ENCODE measurements at regions not wholly inside any gene's neighbourhood (a gene's known extent, or its start where the extent isn't known, plus 50 kb on each side); places are given as distances from the start of the nearest gene placed in this dataset.
"Not testable (repeated sequence)": the region's sequence is repeated elsewhere in the genome, so short reads cannot be mapped to it uniquely, and the experiment has no call there.

DNA sequence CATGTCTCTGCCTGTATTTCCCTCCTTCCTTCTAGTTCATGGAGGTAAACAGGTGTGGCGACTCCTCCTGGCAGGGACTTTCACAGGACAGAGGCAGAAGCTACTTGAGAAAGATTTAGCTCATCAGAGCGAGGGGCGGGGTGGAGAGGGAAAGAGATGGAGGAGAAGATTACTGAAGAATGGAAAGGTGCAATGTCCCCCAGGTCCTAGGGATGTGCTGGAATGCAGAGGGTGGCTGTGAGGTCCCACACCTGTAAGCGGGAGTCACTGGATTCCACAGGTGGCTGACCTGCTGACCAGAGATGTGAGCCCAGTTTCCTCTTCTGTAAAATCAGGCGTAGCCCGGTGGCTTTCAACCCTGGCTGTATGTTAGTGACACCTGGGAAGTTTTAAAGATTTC, 199.2 kb upstream of the SULF2 start:
- TF ChIP-seq, protein P1, sequence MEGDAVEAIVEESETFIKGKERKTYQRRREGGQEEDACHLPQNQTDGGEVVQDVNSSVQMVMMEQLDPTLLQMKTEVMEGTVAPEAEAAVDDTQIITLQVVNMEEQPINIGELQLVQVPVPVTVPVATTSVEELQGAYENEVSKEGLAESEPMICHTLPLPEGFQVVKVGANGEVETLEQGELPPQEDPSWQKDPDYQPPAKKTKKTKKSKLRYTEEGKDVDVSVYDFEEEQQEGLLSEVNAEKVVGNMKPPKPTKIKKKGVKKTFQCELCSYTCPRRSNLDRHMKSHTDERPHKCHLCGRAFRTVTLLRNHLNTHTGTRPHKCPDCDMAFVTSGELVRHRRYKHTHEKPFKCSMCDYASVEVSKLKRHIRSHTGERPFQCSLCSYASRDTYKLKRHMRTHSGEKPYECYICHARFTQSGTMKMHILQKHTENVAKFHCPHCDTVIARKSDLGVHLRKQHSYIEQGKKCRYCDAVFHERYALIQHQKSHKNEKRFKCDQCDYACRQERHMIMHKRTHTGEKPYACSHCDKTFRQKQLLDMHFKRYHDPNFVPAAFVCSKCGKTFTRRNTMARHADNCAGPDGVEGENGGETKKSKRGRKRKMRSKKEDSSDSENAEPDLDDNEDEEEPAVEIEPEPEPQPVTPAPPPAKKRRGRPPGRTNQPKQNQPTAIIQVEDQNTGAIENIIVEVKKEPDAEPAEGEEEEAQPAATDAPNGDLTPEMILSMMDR (IDR thresholded peaks at IDR 0.05; ENCODE audit: low read depth, low read length) = no peak
- no peak overlapping the region for H3K27ac ChIP-seq
- no peaks in the 10 kb centered on the region for H3K9me3 ChIP-seq (ENCODE audit: low read depth)
- no peaks in the 10 kb centered on the region for H3K27me3 ChIP-seq
- no peaks in the 10 kb centered on the region for H3K36me3 ChIP-seq
- DNase-seq (ENCODE audit: low read depth in 1 of 2, low spot score in 1 of 2) = no peak
- peaks cover 3% of the 10 kb centered on the region for H3K4me1 ChIP-seq (ENCODE audit: low read depth)
- H3K4me3 ChIP-seq = no peak overlapping the region

DNA sequence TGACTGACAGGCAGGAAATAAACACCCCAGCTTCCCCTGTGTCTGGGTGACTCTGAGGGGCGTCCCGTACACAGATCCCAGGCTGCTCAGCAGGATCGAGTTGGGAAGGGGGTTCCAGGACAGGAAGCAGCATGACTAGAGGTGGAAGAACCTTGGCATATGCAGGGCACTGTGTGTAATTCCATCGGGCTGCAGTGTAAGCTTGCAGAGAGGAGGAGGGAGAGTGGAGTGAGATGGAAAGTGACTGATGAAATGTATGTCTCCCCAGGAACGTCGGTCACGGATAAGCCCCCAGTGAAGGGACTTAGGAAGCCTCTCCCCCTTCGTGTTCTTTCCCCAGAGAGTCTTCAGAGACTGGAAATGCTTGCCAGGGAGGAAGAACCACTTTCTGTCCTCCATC, 198.4 kb upstream of the SULF2 start:
- not testable (repeated sequence) for H3K4me1 ChIP-seq (ENCODE audit: low read depth); DNase-seq (ENCODE audit: low read depth in 1 of 2, low spot score in 1 of 2); H3K4me3 ChIP-seq; H3K27me3 ChIP-seq; H3K9me3 ChIP-seq (ENCODE audit: low read depth); H3K27ac ChIP-seq; H3K36me3 ChIP-seq

DNA sequence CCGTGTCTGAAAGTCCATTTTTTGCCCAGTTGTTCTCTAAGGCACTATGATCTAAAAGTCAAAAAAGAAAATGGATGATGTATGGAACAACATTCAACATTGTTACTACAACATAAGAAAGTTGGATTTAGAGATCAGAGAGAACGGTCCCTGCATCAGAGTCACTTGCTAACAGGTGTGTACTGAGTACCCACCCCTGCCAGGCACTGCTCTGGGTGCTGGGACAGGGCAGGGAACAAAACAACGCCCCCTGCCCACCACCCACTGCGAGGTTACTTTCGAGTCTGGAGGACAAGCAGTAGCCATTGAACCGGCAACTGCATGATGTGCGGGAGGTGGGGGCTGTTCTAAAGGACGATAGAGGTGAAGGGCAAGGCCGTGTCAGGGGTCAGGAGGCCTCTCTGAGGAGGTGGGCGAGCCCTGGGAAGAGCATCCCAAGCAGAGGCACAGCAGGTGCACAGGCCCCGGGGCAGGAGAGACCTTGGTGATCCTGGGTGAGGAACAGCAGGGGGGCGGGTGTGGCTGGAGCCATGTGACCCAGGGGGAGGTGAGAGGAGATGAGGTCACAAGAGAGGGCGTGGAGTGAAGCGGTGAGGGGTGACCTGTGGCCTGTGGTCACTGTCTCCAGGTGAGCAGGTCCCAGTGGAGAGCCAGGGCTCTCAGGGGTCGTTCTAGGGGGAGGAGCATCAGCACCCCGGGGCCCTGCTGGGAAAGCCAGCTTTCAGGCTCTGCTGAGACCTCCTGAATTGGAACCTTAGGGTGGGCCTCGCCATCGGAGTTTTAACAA, 197.5 kb upstream of the SULF2 start:
- TF ChIP-seq, protein P1 (IDR thresholded peaks at IDR 0.05; ENCODE audit: low read depth, low read length) = no peak
- Histone ChIP-seq H3K4me1 (ENCODE audit: low read depth) (no peaks in the 10 kb centered on the region), H3K27me3 (no peaks in the 10 kb centered on the region), H3K9me3 (ENCODE audit: low read depth) (no peaks in the 10 kb centered on the region), H3K27ac (no peak overlapping the region), H3K4me3 (no peak overlapping the region), H3K36me3 (no peaks in the 10 kb centered on the region)
- DNase-seq (ENCODE audit: low read depth in 1 of 2, low spot score in 1 of 2) = no peak

DNA sequence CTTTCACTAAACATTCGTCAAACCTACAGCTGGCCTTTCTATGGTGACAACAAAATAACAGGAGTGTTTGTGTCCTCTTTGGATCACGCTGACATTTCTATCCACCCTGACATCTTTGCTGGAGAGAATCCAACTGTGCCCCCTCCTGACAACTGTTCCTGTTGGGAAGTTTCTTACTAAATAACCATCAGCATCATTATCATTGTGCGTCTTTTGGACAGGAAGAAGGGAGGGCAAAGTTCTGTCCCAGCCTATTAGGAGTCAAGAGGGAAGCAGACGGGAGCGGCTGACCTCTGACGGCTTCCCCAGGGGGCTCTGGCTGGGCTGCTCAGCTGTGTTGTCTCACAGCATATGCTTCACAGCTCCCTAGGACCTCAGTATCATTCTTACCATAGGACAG, 195.9 kb upstream of the SULF2 start:
- no peaks in the 10 kb centered on the region for H3K9me3 ChIP-seq (ENCODE audit: low read depth)
- no peaks in the 10 kb centered on the region for H3K4me1 ChIP-seq (ENCODE audit: low read depth)
- H3K4me3 ChIP-seq = no peak overlapping the region
- H3K36me3 ChIP-seq = no peaks in the 10 kb centered on the region
- no peaks in the 10 kb centered on the region for H3K27me3 ChIP-seq
- DNase-seq (ENCODE audit: low read depth in 1 of 2, low spot score in 1 of 2) = no peak
- TF ChIP-seq, protein P1 (IDR thresholded peaks at IDR 0.05; ENCODE audit: low read depth, low read length) = no peak
- no peak overlapping the region for H3K27ac ChIP-seq

DNA sequence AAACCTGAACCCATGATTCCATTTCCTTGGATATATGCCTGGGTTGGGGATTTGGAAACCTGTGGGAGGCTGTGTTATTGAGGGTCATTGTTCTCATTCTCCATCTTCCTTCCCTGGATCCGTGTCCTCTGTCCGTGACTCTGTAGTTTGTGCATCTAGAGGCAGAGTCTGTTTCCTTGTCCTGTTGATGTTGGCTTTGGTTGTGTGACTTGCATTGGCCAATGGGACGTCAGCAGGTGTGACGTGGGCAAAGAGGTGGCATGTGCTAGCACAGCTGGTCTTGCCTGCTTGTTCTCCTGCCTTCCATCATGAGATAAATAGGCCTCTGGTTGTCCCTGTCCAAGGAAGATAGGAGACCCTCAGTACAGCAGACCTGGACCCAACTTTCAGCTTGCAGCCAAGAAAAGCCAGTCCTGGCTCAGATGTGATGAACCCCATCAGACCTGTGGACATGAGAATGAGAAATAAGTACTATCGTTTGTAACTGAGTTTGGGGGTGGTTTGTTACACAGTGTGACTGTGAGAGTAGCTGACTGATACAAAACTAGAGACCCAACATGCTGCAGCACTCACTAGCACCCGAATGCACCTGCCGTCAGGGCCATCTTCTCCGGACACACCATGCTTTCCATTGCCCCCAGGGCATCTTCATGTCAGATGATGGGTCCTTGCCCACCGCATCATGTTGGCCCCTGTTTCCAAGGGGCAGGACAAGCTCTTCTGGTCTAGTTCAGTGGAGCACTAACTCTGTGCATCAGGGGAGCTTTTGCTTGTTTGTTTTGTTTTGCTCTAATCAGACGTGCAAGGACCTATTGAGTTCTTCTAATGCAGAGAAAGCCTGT, 195.3 kb upstream of the SULF2 start:
- TF ChIP-seq, protein P1 (IDR thresholded peaks at IDR 0.05; ENCODE audit: low read depth, low read length) = no peak
- Histone ChIP-seq H3K36me3 (no peaks in the 10 kb centered on the region), H3K4me3 (no peak overlapping the region), H3K9me3 (ENCODE audit: low read depth) (no peaks in the 10 kb centered on the region), H3K4me1 (ENCODE audit: low read depth) (no peaks in the 10 kb centered on the region), H3K27me3 (no peaks in the 10 kb centered on the region), H3K27ac (no peak overlapping the region)
- DNase-seq (ENCODE audit: low read depth in 1 of 2, low spot score in 1 of 2) = no peak

DNA sequence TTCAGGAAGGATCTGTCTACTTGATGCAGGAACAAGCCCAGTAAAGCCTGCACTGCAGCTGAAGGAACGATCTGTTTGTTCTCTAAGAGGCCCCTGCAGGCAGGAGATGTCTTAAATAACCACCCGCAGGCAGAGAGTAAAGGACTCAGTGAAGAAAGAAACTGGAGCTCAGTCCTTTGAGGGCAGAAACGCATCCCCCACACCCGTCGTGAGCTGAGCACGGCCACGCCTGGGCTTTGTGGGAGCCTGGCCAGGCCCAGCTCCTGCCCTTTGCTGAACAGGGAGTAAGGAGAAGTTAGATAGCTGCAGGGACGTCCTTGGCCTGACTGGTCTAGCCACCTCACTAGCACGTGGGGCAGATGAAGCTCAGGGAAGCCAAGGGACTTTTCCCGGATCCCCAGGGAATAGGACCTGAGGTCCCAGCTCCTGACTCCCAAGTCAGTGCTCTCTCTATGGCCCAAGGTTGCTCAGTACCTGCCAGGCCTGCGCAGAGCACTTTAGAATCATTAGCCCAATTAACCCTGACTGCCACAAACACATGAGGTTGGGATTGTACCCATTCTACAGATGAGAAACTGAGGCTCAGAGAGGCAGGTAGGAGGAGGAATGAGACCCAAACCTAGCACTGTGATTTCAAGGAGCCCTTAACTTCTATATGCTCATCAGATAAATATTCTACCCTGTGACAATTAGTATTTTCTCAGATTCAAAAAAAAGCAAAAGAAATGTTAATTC, 194.2 kb upstream of the SULF2 start:
- not testable (repeated sequence) for H3K4me3 ChIP-seq; DNase-seq (ENCODE audit: low read depth in 1 of 2, low spot score in 1 of 2); H3K9me3 ChIP-seq (ENCODE audit: low read depth); H3K36me3 ChIP-seq; H3K27ac ChIP-seq; H3K4me1 ChIP-seq (ENCODE audit: low read depth); H3K27me3 ChIP-seq

DNA sequence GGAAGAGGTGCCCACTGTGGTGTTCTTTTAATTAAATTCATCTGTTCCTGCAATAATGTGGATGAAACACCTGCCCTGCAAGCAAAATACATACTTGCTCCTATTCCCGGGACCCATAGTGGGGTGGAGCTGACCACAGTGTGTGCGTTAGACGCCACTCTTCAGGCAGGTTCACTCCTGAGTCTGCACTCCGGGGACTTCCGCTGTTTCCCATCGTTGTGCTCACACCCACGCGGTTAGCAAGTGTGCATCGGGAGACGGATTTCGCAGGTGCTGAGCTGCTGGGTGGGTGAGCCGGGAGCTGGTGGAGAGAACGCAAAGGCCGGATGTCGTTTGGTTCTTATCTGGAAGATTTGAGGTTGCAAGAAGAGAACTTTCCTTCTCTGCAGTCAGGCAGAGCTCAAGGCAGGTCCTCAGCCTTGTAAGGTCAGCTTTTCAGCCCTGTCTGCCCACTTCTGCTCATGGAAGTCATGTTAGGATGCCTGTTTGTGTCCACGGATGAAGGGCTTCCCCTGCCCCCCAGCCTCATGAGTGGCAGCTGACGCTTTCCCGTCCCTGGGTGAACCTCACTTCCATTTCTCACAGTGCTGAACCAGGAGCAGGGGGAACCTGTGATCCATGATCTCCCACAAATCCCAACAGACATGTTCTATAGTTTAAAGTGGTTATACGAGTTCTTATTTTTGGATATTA, 193.3 kb upstream of the SULF2 start:
- DNase-seq (ENCODE audit: low read depth in 1 of 2, low spot score in 1 of 2); H3K4me3 ChIP-seq; H3K4me1 ChIP-seq (ENCODE audit: low read depth); H3K9me3 ChIP-seq (ENCODE audit: low read depth); H3K36me3 ChIP-seq; H3K27me3 ChIP-seq; H3K27ac ChIP-seq: not testable (repeated sequence)

DNA sequence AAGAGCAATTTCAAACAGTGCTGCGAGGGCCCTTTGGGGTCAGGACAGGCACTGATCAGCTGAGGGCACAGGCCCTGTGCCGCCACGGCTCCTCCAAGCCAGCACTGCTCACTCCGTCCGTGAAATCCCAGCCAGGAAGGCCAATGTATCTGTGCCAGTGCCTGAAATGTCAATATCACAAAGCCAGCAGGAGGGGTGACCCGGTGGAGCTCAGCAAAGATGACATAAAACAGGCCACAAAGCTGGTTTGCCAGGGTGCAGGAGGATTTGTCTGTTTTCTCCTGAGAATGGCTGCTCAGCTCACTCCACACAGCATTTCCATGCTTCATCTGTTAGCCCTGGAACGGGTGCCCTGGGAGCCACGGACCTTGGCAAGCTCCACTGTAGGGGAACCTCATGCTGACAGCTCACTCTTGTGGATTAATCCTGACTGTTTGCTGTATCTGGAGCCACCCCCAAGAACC, 192.5 kb upstream of the SULF2 start:
- not testable (repeated sequence) for H3K27ac ChIP-seq; H3K36me3 ChIP-seq; H3K27me3 ChIP-seq; H3K4me3 ChIP-seq; H3K9me3 ChIP-seq (ENCODE audit: low read depth); DNase-seq (ENCODE audit: low read depth in 1 of 2, low spot score in 1 of 2); H3K4me1 ChIP-seq (ENCODE audit: low read depth)
